ENCODE measurements at regions not wholly inside any gene's neighbourhood (a gene's known extent, or its start where the extent isn't known, plus 50 kb on each side); places are given as distances from the start of the nearest gene placed in this dataset.

DNA sequence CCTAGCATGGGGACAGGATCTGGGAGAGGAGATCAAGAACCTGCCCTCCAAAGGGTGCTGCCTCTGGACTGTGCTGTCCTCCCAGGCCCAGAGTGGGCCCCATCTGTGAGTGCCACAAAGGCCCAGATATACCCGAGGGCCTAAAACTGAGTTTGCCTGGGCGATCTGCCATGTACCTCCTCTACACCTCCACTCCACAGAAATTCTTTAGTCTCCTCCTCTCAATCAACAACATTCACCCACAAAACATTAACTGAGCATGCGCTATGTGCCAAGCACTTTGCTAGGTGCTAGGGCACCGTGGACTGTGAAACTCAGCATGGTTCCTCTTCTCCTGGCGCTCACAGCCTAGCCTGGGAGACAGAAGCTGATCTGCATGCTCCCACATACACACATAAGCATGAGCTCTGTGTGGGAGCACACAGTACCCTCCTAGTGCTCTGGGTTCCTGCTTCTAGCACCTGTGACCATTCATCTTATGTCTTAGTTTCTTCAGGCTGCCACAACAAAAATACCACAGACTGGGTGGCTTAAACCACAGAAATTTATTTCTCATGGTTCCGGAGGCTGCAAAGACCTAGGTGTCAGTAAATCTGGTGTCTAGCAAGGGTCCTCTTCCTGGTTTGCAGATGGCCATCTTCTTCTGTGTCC, 82.0 kb upstream of the FSTL4 start:
- TF ChIP-seq, protein P1, sequence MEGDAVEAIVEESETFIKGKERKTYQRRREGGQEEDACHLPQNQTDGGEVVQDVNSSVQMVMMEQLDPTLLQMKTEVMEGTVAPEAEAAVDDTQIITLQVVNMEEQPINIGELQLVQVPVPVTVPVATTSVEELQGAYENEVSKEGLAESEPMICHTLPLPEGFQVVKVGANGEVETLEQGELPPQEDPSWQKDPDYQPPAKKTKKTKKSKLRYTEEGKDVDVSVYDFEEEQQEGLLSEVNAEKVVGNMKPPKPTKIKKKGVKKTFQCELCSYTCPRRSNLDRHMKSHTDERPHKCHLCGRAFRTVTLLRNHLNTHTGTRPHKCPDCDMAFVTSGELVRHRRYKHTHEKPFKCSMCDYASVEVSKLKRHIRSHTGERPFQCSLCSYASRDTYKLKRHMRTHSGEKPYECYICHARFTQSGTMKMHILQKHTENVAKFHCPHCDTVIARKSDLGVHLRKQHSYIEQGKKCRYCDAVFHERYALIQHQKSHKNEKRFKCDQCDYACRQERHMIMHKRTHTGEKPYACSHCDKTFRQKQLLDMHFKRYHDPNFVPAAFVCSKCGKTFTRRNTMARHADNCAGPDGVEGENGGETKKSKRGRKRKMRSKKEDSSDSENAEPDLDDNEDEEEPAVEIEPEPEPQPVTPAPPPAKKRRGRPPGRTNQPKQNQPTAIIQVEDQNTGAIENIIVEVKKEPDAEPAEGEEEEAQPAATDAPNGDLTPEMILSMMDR (IDR thresholded peaks at IDR 0.05), result no peak
- TF ChIP-seq POLR2A (IDR thresholded peaks at IDR 0.05) (no peak), POLR2AphosphoS5 (IDR thresholded peaks at IDR 0.05) (no peak), EP300 (IDR thresholded peaks at IDR 0.05; ENCODE audit: low read depth) (no peak)
